ENCODE measurements at regions not wholly inside any gene's neighbourhood (a gene's known extent, or its start where the extent isn't known, plus 50 kb on each side); places are given as distances from the start of the nearest gene placed in this dataset.

- Histone ChIP-seq H3K27me3 (ENCODE audit: insufficient read depth, low read length) (no peaks in the 10 kb centered on the region), H3K79me2 (ENCODE audit: insufficient read depth, low read length) (no peaks in the 10 kb centered on the region), H3K27ac (ENCODE audit: low read depth, low read length) (no peak overlapping the region), H3K36me3 (ENCODE audit: control insufficient read depth in 1 of 2, insufficient read depth in 2 of 2, low read length in 2 of 2) (no peaks in the 10 kb centered on the region), H3K9me2 (ENCODE audit: insufficient read depth) (no peaks in the 10 kb centered on the region), H3K9me3 (ENCODE audit: control insufficient read depth in 1 of 2, insufficient read depth in 1 of 2, low read depth in 1 of 2, low read length in 2 of 2) (no peaks in the 10 kb centered on the region), H3K9ac (ENCODE audit: low read length) (no peak overlapping the region), H3K4me1 (ENCODE audit: control insufficient read depth in 1 of 2, insufficient read depth in 2 of 2, low read length in 2 of 2) (no peaks in the 10 kb centered on the region), H2AFZ (ENCODE audit: low read depth, low read length, poor library complexity, severe bottlenecking) (no peak overlapping the region), H3K4me3 (replicated peaks in 1 of 2; ENCODE audit: low read depth in 1 of 2, low read length in 2 of 2) (no peak overlapping the region), H3K4me2 (ENCODE audit: low read length) (no peak overlapping the region), H4K20me1 (ENCODE audit: insufficient read depth) (no peaks in the 10 kb centered on the region)
- DNase-seq (ENCODE audit: low read depth, low spot score) (no peak), ATAC-seq (no peak)
- RAD21 ChIA-PET (ENCODE audit: low non-redundant PET in 1 of 2, low total read pairs in 2 of 2, uncharacterized antibody in 2 of 2, unreplicated experiment in 2 of 2) = no interaction called here
- BruUV-seq (replicated peaks) = no TSS peak
- intact Hi-C loops (cut with micrococcal nuclease) = no loop called here
- POLR2A ChIA-PET = no interaction called here
- no peak for TF ChIP-seq ELF1 (IDR thresholded peaks at IDR 0.05; ENCODE audit: borderline replicate concordance, low read depth)
- no peak for TF ChIP-seq EZH2 (IDR thresholded peaks at IDR 0.05)
- CTCF ChIA-PET = no interaction called here
These were observed 67.6 kb upstream of the SLC38A4 start for GRCh38 chr12:46893434-46893833.

- DNase-seq (ENCODE audit: low read depth, low spot score) = no peak
- TF ChIP-seq POLR2A (IDR thresholded peaks at IDR 0.05; ENCODE audit: borderline replicate concordance, extremely low read depth, insufficient read depth, insufficient read length) = no peak
- TF ChIP-seq ELF1 (IDR thresholded peaks at IDR 0.05; ENCODE audit: borderline replicate concordance, low read depth) = no peak
- no peak for TF ChIP-seq ATF3 (IDR thresholded peaks at IDR 0.05)
- no peak for TF ChIP-seq ZFX (IDR thresholded peaks at IDR 0.05)
- no peak for TF ChIP-seq CBX3 (IDR thresholded peaks at IDR 0.05; ENCODE audit: low read depth)
- no peak for TF ChIP-seq EZH2 (IDR thresholded peaks at IDR 0.05)
- TF ChIP-seq EGR1 (IDR thresholded peaks at IDR 0.05; ENCODE audit: low read depth) = no peak
- TF ChIP-seq SIN3A (IDR thresholded peaks at IDR 0.05; ENCODE audit: low read depth) = no peak
- TF ChIP-seq MAX (IDR thresholded peaks at IDR 0.05) = no peak
- no peak for TF ChIP-seq SP1 (IDR thresholded peaks at IDR 0.05; ENCODE audit: low read depth)
- TF ChIP-seq REST (IDR thresholded peaks at IDR 0.05; ENCODE audit: low read depth) = no peak
- no peak for TF ChIP-seq EZH2phosphoT487 (IDR thresholded peaks at IDR 0.05; ENCODE audit: borderline replicate concordance)
- TF ChIP-seq POLR2AphosphoS5 (IDR thresholded peaks at IDR 0.05; ENCODE audit: low read depth, low read length) = no peak
- TF ChIP-seq JUND (IDR thresholded peaks at IDR 0.05) = no peak
- no peak for TF ChIP-seq TCF7L2 (IDR thresholded peaks at IDR 0.05; ENCODE audit: borderline replicate concordance, extremely low read depth, insufficient read depth, insufficient read length)
- no peak for TF ChIP-seq CTCF (IDR thresholded peaks at IDR 0.05 in 2 of 3, conservative IDR thresholded peaks at IDR 0.05 in 1 of 3; ENCODE audit: borderline replicate concordance in 1 of 3, insufficient read depth in 1 of 3, low read depth in 2 of 3, low read length in 2 of 3)
- Histone ChIP-seq H3K36me3 (ENCODE audit: control insufficient read depth in 1 of 2, insufficient read depth in 2 of 2, low read length in 2 of 2) (no peaks in the 10 kb centered on the region), H3K27ac (ENCODE audit: low read depth, low read length) (no peak overlapping the region), H2AFZ (ENCODE audit: low read depth, low read length, poor library complexity, severe bottlenecking) (no peak overlapping the region), H3K9ac (ENCODE audit: low read length) (no peak overlapping the region), H3K4me1 (ENCODE audit: control insufficient read depth in 1 of 2, insufficient read depth in 2 of 2, low read length in 2 of 2) (no peaks in the 10 kb centered on the region), H3K79me2 (ENCODE audit: insufficient read depth, low read length) (no peaks in the 10 kb centered on the region), H3K9me3 (ENCODE audit: control insufficient read depth in 1 of 2, insufficient read depth in 1 of 2, low read depth in 1 of 2, low read length in 2 of 2) (no peaks in the 10 kb centered on the region), H3K27me3 (ENCODE audit: insufficient read depth, low read length) (no peaks in the 10 kb centered on the region), H3K4me3 (replicated peaks in 1 of 2; ENCODE audit: low read depth in 1 of 2, low read length in 2 of 2) (no peak overlapping the region), H3K9me2 (ENCODE audit: insufficient read depth) (no peaks in the 10 kb centered on the region), H3K4me2 (ENCODE audit: low read length) (no peak overlapping the region), H4K20me1 (ENCODE audit: insufficient read depth) (no peaks in the 10 kb centered on the region)
- CTCF ChIA-PET = no interaction called here
- POLR2A ChIA-PET = no interaction called here
- no peak for ATAC-seq
- intact Hi-C loops (cut with micrococcal nuclease) = no loop called here
- RAD21 ChIA-PET (ENCODE audit: low non-redundant PET in 1 of 2, low total read pairs in 2 of 2, uncharacterized antibody in 2 of 2, unreplicated experiment in 2 of 2) = no interaction called here
- BruUV-seq (replicated peaks) = no TSS peak
These were observed 69.9 kb upstream of the SLC38A4 start for GRCh38 chr12:46895726-46896125.
